ENCODE measurements at regions not wholly inside any gene's neighbourhood (a gene's known extent, or its start where the extent isn't known, plus 50 kb on each side); places are given as distances from the start of the nearest gene placed in this dataset.

- TF ChIP-seq CTCF (IDR thresholded peaks at IDR 0.05; ENCODE audit: low read depth, low read length): no peak
- TF ChIP-seq EZH2phosphoT487 (IDR thresholded peaks at IDR 0.05; ENCODE audit: low read depth): no peak
Measured at GRCh38 chr4:122082661-122083060, 69.5 kb upstream of the BLTP1 start.
